K562 (cell line): ENCODE measurements at regions not wholly inside any gene's neighbourhood (a gene's known extent, or its start where the extent isn't known, plus 50 kb on each side); places are given as distances from the start of the nearest gene placed in this dataset.

Source experiments
- ATAC-seq: fragments of 200-7000 bp; cut with Tn5 transposase; 3 replicates; pipeline ENCODE4 v1.9.1; 2020; ENCODE audit warnings: moderate library complexity
- BruUV-seq: library from RNA; stranded (reverse); fragments of 400-500 nt; replicated peaks from 2 replicates; lab custom pipeline; 2021; lab: Mats Ljungman, UMichigan
- CTCF ChIA-PET: fragments of 300-600 bp; formaldehyde crosslinking; extraction: SDS; loops from one replicate; lab custom pipeline; 2021; ENCODE audit warnings: low intra/inter-chr PET ratio; lab: Yijun Ruan, JAX
- POLR2A ChIA-PET: fragments of 300-600, 350-650 bp; sonication (Branson Sonifier 250); formaldehyde crosslinking; extraction: SDS; loops from one replicate; lab custom pipeline; 2021; ENCODE audit warnings: antibody characterized with exemption, inconsistent platforms; lab: Yijun Ruan, JAX
- DNase-seq, 4 experiments: peaks; one replicate each; pipeline versions ENCODE4 v3.0.0 to v3.0.0-alpha.2; 2011 to 2018; ENCODE audit warnings: low spot score in 3 of 4, mixed read lengths in 3 of 4; ENCODE audit errors: extremely low read depth in 1 of 4
- FAIRE-seq: peaks from 2 replicates; lab custom pipeline; 2011; peaks lifted over from hg19 to GRCh38; lab: Jason Lieb, UNC
- H2AFZ ChIP-seq: 2 replicates; pipeline ENCODE4 v1.6.0; 2011; ENCODE audit warnings: low read depth, low read length, control low read depth, inconsistent platforms
- H3K27ac ChIP-seq: fragments of 200-600 bp; 3 replicates; pipeline ENCODE4 v1.8.0; 2011; ENCODE audit warnings: low read depth, mild to moderate bottlenecking, control low read depth, inconsistent platforms, low read length, moderate library complexity, mixed read lengths; ENCODE audit errors: extremely low read depth
- H3K27me3 ChIP-seq, 2 experiments: fragments of 300-600 bp in 1 of 2; 2 replicates in 1 of 2; 3 replicates in 1 of 2; pipeline versions ENCODE4 v1.6.0 to v1.8.0; 2011; ENCODE audit warnings: inconsistent platforms in 2 of 2, low read length in 2 of 2, mild to moderate bottlenecking in 1 of 2, mixed read lengths in 1 of 2, moderate library complexity in 1 of 2; ENCODE audit not compliant: control insufficient read depth in 2 of 2, insufficient read depth in 2 of 2
- H3K36me3 ChIP-seq: fragments of 300-600 bp; 3 replicates; pipeline ENCODE4 v1.8.0; 2011; ENCODE audit warnings: mild to moderate bottlenecking, low read length, inconsistent platforms; ENCODE audit not compliant: control insufficient read depth, insufficient read depth
- H3K4me1 ChIP-seq, 2 experiments: fragments of 200-600 bp in 1 of 2; replicated peaks in 1 of 2; 2 replicates in 1 of 2; 3 replicates in 1 of 2; pipeline versions ENCODE4 v1.5.1 to v1.8.0; 2011; ENCODE audit warnings: inconsistent platforms in 2 of 2, low read length in 2 of 2, mild to moderate bottlenecking in 1 of 2, mixed read lengths in 1 of 2, moderate library complexity in 1 of 2; ENCODE audit not compliant: control insufficient read depth in 2 of 2, insufficient read depth in 2 of 2
- H3K4me2 ChIP-seq: 2 replicates; pipeline ENCODE4 v1.6.1; 2011; ENCODE audit warnings: low read length, control low read depth, inconsistent platforms, mixed read lengths; ENCODE audit not compliant: insufficient read depth
- H3K4me3 ChIP-seq: fragments of 200-600 bp; sonication (generic), shearing (Covaris generic); 2 replicates; pipeline ENCODE4 v1.5.1; 2016; ENCODE audit warnings: control low read depth, inconsistent platforms
- H3K79me2 ChIP-seq: fragments of 200-600 bp; 3 replicates; pipeline ENCODE4 v1.8.0; 2011; ENCODE audit warnings: low read length, inconsistent platforms; ENCODE audit not compliant: control insufficient read depth, insufficient read depth
- H3K9ac ChIP-seq, 2 experiments: 2 replicates each; pipeline versions ENCODE4 v1.6.0 to v1.6.1; 2011; ENCODE audit warnings: low read depth in 2 of 2, low read length in 2 of 2, control low read depth in 1 of 2, inconsistent platforms in 1 of 2, mild to moderate bottlenecking in 1 of 2, mixed read lengths in 1 of 2; ENCODE audit not compliant: insufficient read depth in 1 of 2
- H3K9me1 ChIP-seq: one replicate; pipeline ENCODE4 v1.6.0; 2011; ENCODE audit warnings: inconsistent platforms, mild to moderate bottlenecking, low read length, moderate library complexity; ENCODE audit not compliant: control insufficient read depth, insufficient read depth
- H3K9me3 ChIP-seq: replicated peaks from 2 replicates; pipeline ENCODE4 v1.5.1; 2011; ENCODE audit warnings: low read depth, low read length, inconsistent platforms; ENCODE audit not compliant: control insufficient read depth, insufficient read depth
- H4K20me1 ChIP-seq: replicated peaks from 2 replicates; pipeline ENCODE4 v1.6.1; 2011; ENCODE audit warnings: low read length, inconsistent platforms, mixed read lengths; ENCODE audit not compliant: control insufficient read depth, insufficient read depth
- ELF1 ChIP-seq: fragments of 200-800 bp; sonication (Bioruptor generic); IDR thresholded peaks from 2 replicates; pipeline ENCODE4 v1.6.1; 2016; ENCODE audit warnings: missing genetic modification characterization, missing compliant biosample characterization
- GATAD2A ChIP-seq: fragments of 450-650 bp; IDR thresholded peaks from 2 replicates; pipeline ENCODE4 v1.6.1; 2017
- MCM3 ChIP-seq: fragments of 450-650 bp; IDR thresholded peaks from 2 replicates; pipeline ENCODE4 v1.6.1; 2016
- SPI1 ChIP-seq: IDR thresholded peaks from 2 replicates; pipeline ENCODE4 v1.6.1; 2011; ENCODE audit warnings: low read depth, low read length, control low read depth, borderline replicate concordance
- TCF3 ChIP-seq: sonication (generic); formaldehyde crosslinking; IDR thresholded peaks from 2 replicates; pipeline ENCODE4 v1.4.0; 2020; ENCODE audit warnings: mild to moderate bottlenecking, missing genetic modification reagents
- ZC3H8 ChIP-seq: fragments of 450-650 bp; IDR thresholded peaks from 2 replicates; pipeline ENCODE4 v1.6.1; 2017
- WGBS: fragments of 100-300 bp; shearing (Covaris generic); methylation state at CpG from one replicate; pipeline ENCODE4 v1.1.6; 2016; ENCODE audit warnings: low coverage, mixed read lengths; ENCODE audit not compliant: insufficient coverage; ENCODE audit errors: missing lambda C conversion rate; 5-methylcytosine and 5-hydroxymethylcytosine counted together
- in situ Hi-C: fragments of 300-500 bp; cut with MboI; formaldehyde crosslinking; loops from 4 replicates; pipeline ENCODE4 v1.15.0; 2018; ENCODE audit warnings: inconsistent platforms, mixed read lengths
- intact Hi-C: fragments of 100-400 bp; cut with micrococcal nuclease; formaldehyde crosslinking; loops from 2 replicates; pipeline ENCODE4 v1.14.2; 2022
- TF ChIP-seq, protein P1 (sequence below): fragments of 250-450 bp; sonication (Bioruptor Pico); IDR thresholded peaks from 2 replicates; pipeline ENCODE4 v1.4.0; 2020; ENCODE audit warnings: mild to moderate bottlenecking, moderate library complexity

DNA sequence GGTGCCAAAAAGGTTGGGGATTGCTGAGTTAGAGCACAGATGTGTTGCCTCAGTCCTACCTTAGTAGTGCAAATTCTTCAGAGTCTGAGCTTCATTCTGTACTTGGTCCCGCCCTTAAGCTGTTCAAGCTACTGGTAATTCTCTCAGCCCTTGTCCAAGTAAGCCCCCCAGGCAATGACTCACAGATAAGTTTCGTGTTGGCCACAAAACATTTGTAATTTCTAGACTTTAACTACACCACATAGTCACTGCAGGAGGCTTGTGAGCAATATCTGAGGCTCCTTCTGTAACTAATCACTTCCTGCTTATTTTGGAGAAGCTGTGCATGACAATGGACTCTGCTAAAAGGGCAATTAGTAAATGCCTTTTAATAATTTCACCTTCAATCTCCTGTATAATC, 1420.5 kb downstream of the PCDH7 start:
- no peak overlapping the region for H3K4me3 ChIP-seq
- POLR2A ChIA-PET, result no interaction called here
- 0 out of 3 replicates have a peak overlapping the region, but pooled peaks have one; percentile 40 for H3K27ac ChIP-seq
- FAIRE-seq, result no peak
- H3K27me3 ChIP-seq, result no peaks in the 10 kb centered on the region
- in situ Hi-C loops (no loop called here), intact Hi-C loops (no loop called here)
- H3K79me2 ChIP-seq, result no peaks in the 10 kb centered on the region
- peak in 1 of 4 experiments; percentile 11 for DNase-seq
- no peaks in the 10 kb centered on the region for H3K4me1 ChIP-seq
- WGBS, result 20% methylated on average over 2 of the region's 2 CpGs
- CTCF ChIA-PET, result no interaction called here
- no peaks in the 10 kb centered on the region for H4K20me1 ChIP-seq
- ATAC-seq, result peak; percentile 44
- no peak overlapping the region for H3K4me2 ChIP-seq
- H2AFZ ChIP-seq, result no peak overlapping the region
- H3K9me1 ChIP-seq, result no peaks in the 10 kb centered on the region
- no TSS peak for BruUV-seq
- H3K9me3 ChIP-seq, result no peaks in the 10 kb centered on the region
- TF ChIP-seq TCF3 (CRISPR knock-in tag) (peak; percentile 44), ELF1 (tag) (no peak)
- H3K9ac ChIP-seq, result no peak overlapping the region
- H3K36me3 ChIP-seq, result no peaks in the 10 kb centered on the region

DNA sequence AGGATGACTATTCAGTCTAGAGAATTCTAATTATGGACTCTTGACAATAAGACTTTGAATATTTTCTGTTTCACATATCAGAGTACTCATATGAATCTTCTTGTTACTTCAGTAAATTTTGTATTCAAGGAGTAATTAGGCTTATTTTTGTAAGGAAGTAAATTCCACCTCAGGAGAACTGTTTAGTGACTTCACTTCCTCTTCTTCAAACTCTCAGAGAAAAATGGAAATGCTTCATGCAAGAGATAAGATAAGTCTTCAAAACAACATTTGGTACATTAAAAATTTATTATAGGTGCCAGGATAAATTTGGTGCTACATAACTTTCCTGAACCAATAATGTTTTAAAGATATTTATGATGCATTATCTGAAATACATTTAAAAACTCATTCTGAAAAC, 1421.9 kb downstream of the PCDH7 start:
- no peak for ATAC-seq
- in situ Hi-C loops, result no loop called here
- no peaks in the 10 kb centered on the region for H3K27me3 ChIP-seq

More for the DNA sequence above, 1421.9 kb downstream of the PCDH7 start:
- Histone ChIP-seq H2AFZ (no peak overlapping the region), H3K9ac (no peak overlapping the region), H3K4me3 (no peak overlapping the region), H3K79me2 (no peaks in the 10 kb centered on the region), H3K9me1 (no peaks in the 10 kb centered on the region), H3K4me2 (no peak overlapping the region), H3K27ac (no peak overlapping the region), H3K4me1 (no peaks in the 10 kb centered on the region), H3K36me3 (no peaks in the 10 kb centered on the region), H4K20me1 (no peaks in the 10 kb centered on the region), H3K9me3 (no peaks in the 10 kb centered on the region)
- POLR2A ChIA-PET, result no interaction called here
- FAIRE-seq (no peak), DNase-seq (no peak)
- intact Hi-C loops, result no loop called here
- CTCF ChIA-PET, result no interaction called here
- BruUV-seq, result no TSS peak
- TF ChIP-seq ZC3H8 (no peak), MCM3 (no peak), GATAD2A (no peak), SPI1 (0 out of 2 replicates have a peak, but pooled peaks have one; percentile 36)
- TF ChIP-seq, protein P1, sequence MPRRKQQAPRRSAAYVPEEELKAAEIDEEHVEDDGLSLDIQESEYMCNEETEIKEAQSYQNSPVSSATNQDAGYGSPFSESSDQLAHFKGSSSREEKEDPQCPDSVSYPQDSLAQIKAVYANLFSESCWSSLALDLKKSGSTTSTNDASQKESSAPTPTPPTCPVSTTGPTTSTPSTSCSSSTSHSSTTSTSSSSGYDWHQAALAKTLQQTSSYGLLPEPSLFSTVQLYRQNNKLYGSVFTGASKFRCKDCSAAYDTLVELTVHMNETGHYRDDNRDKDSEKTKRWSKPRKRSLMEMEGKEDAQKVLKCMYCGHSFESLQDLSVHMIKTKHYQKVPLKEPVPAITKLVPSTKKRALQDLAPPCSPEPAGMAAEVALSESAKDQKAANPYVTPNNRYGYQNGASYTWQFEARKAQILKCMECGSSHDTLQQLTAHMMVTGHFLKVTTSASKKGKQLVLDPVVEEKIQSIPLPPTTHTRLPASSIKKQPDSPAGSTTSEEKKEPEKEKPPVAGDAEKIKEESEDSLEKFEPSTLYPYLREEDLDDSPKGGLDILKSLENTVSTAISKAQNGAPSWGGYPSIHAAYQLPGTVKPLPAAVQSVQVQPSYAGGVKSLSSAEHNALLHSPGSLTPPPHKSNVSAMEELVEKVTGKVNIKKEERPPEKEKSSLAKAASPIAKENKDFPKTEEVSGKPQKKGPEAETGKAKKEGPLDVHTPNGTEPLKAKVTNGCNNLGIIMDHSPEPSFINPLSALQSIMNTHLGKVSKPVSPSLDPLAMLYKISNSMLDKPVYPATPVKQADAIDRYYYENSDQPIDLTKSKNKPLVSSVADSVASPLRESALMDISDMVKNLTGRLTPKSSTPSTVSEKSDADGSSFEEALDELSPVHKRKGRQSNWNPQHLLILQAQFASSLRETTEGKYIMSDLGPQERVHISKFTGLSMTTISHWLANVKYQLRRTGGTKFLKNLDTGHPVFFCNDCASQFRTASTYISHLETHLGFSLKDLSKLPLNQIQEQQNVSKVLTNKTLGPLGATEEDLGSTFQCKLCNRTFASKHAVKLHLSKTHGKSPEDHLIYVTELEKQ, result no peak
